Gastrocnemius medialis (tissue), 4 donors: ENCODE measurements at regions not wholly inside any gene's neighbourhood (a gene's known extent, or its start where the extent isn't known, plus 50 kb on each side); places are given as distances from the start of the nearest gene placed in this dataset.

Experiments
- CTCF ChIP-seq, 5 experiments: fragments of 450-650 bp in 3 of 5; fragments of 200-600 bp in 2 of 5; sonication (generic) in 2 of 5; IDR thresholded peaks in 4 of 5; conservative IDR thresholded peaks in 1 of 5; 1 replicate in 4 of 5; 2 replicates in 1 of 5; pipeline ENCODE4 v1.5.1; 2016 to 2019; ENCODE audit warnings: antibody characterized with exemption in 5 of 5, mild to moderate bottlenecking in 3 of 5, moderate library complexity in 3 of 5
- POLR2A ChIP-seq, 2 donors: fragments of 450-650 bp; IDR thresholded peaks; one replicate each; pipeline ENCODE4 v1.6.1; 2017; ENCODE audit warnings: antibody characterized with exemption in 2 of 2, mild to moderate bottlenecking in 2 of 2, moderate library complexity in 2 of 2

- TF ChIP-seq CTCF (IDR thresholded peaks at IDR 0.05 in 4 of 5, conservative IDR thresholded peaks at IDR 0.05 in 1 of 5) (no peak), POLR2A (IDR thresholded peaks at IDR 0.05) (no peak)
These were observed 78.8 kb downstream of the CCDC185 start for GRCh38 chr1:223472057-223472456.
